ENCODE measurements at regions not wholly inside any gene's neighbourhood (a gene's known extent, or its start where the extent isn't known, plus 50 kb on each side); places are given as distances from the start of the nearest gene placed in this dataset.

GRCh38 chr9:108078375-108078774 lies 588.8 kb upstream of the KLF4 start:
- no peaks in the 10 kb centered on the region for H3K36me3 ChIP-seq
- H3K9me3 ChIP-seq (ENCODE audit: low read depth): no peaks in the 10 kb centered on the region
- H3K4me3 ChIP-seq: no peak overlapping the region
- no peaks in the 10 kb centered on the region for H3K27me3 ChIP-seq
- H3K27ac ChIP-seq: no peak overlapping the region
- no peaks in the 10 kb centered on the region for H3K4me1 ChIP-seq (ENCODE audit: low read depth)
- TF ChIP-seq CTCF (IDR thresholded peaks at IDR 0.05; ENCODE audit: low read depth, low read length): no peak
- no peak for DNase-seq (ENCODE audit: low read depth in 1 of 2, low spot score in 1 of 2)

GRCh38 chr9:108077556-108077955 lies 588.0 kb upstream of the KLF4 start:
- DNase-seq (ENCODE audit: low read depth in 1 of 2, low spot score in 1 of 2): no peak
- Histone ChIP-seq H3K4me1 (ENCODE audit: low read depth) (no peaks in the 10 kb centered on the region), H3K27ac (no peak overlapping the region), H3K4me3 (no peak overlapping the region), H3K36me3 (no peaks in the 10 kb centered on the region), H3K27me3 (no peaks in the 10 kb centered on the region), H3K9me3 (ENCODE audit: low read depth) (no peaks in the 10 kb centered on the region)
- no peak for TF ChIP-seq CTCF (IDR thresholded peaks at IDR 0.05; ENCODE audit: low read depth, low read length)

DNA sequence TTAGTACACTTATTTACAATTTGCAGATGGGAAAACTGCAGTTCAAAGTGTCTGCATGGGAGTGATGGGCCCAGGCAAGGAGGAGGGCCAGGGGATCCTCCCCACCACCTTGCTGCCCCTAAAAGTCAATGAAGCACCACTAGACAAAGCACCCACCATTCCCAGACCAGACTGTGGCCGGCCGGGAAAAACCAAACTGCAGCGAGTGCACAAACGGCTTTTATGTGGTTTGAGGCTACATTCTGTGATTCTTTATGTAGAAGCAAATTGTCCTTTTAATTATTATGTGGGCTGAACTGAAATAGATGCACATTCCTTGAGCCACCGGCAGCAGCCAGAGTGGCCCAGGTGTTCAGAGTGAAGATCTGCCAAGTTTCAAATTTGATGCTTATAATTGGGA lies 585.3 kb upstream of the KLF4 start:
- no peaks in the 10 kb centered on the region for H3K9me3 ChIP-seq (ENCODE audit: low read depth)
- TF ChIP-seq CTCF (IDR thresholded peaks at IDR 0.05; ENCODE audit: low read depth, low read length): no peak
- no peak overlapping the region for H3K27ac ChIP-seq
- DNase-seq (ENCODE audit: low read depth in 1 of 2, low spot score in 1 of 2): no peak
- no peaks in the 10 kb centered on the region for H3K27me3 ChIP-seq
- H3K36me3 ChIP-seq: no peaks in the 10 kb centered on the region
- no peak overlapping the region for H3K4me3 ChIP-seq
- no peaks in the 10 kb centered on the region for H3K4me1 ChIP-seq (ENCODE audit: low read depth)

DNA sequence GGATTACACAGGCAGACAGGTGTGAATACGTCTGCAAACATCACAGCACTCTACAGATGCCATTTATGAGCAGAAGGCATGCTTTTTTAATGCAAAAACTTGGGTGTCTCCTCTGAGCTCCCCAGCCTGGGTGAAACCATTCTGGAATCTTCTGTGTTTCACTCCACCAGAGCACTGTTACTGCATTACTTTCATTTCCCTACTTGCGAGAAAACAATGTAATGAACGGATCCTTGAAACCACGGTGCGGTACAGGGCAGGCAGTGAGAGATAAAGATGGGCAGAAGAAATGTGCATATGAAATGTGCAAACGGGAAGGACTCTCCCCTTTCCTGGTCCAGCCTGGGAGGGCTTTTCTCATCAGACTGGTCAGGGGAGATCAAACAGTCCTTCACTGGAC lies 584.3 kb upstream of the KLF4 start:
- Histone ChIP-seq H3K4me3 (no peak overlapping the region), H3K27ac (no peak overlapping the region), H3K9me3 (ENCODE audit: low read depth) (no peaks in the 10 kb centered on the region), H3K4me1 (ENCODE audit: low read depth) (no peaks in the 10 kb centered on the region), H3K36me3 (no peaks in the 10 kb centered on the region), H3K27me3 (no peaks in the 10 kb centered on the region)
- TF ChIP-seq CTCF (IDR thresholded peaks at IDR 0.05; ENCODE audit: low read depth, low read length): no peak
- no peak for DNase-seq (ENCODE audit: low read depth in 1 of 2, low spot score in 1 of 2)

- Histone ChIP-seq H3K4me1 (ENCODE audit: low read depth) (no peaks in the 10 kb centered on the region), H3K4me3 (no peak overlapping the region), H3K27me3 (no peaks in the 10 kb centered on the region), H3K9me3 (ENCODE audit: low read depth) (no peaks in the 10 kb centered on the region), H3K27ac (no peak overlapping the region), H3K36me3 (no peaks in the 10 kb centered on the region)
- TF ChIP-seq CTCF (IDR thresholded peaks at IDR 0.05; ENCODE audit: low read depth, low read length): no peak
- no peak for DNase-seq (ENCODE audit: low read depth in 1 of 2, low spot score in 1 of 2)
Observed at GRCh38 chr9:108072740-108073139, 583.2 kb upstream of the KLF4 start.

DNA sequence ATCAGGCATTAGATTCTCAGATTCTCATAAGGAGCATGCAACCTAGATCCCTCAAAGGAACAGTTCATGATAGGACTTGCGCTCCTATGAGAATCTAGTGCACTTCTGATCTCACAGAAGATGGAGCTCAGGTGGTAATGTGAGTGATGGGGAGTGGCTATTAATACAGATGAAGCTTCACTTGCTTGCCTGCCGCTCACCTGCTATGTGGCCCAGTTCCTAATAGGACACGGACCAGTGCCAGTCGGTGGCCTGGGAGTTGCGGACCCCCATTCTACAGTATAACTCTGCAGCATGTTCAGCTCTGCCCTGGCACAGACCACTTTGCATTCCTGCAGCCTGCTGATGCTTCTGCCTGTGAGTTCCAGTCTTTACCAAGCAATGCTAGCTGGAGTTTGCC lies 581.3 kb upstream of the KLF4 start:
- TF ChIP-seq CTCF (IDR thresholded peaks at IDR 0.05; ENCODE audit: low read depth, low read length): no peak
- no peak overlapping the region for H3K4me3 ChIP-seq
- H3K27me3 ChIP-seq: no peaks in the 10 kb centered on the region
- H3K4me1 ChIP-seq (ENCODE audit: low read depth): no peaks in the 10 kb centered on the region
- H3K27ac ChIP-seq: no peak overlapping the region
- no peaks in the 10 kb centered on the region for H3K36me3 ChIP-seq
- H3K9me3 ChIP-seq (ENCODE audit: low read depth): no peaks in the 10 kb centered on the region
- no peak for DNase-seq (ENCODE audit: low read depth in 1 of 2, low spot score in 1 of 2)
